Suprapubic skin (tissue), 4 donors: ENCODE measurements at regions not wholly inside any gene's neighbourhood (a gene's known extent, or its start where the extent isn't known, plus 50 kb on each side); places are given as distances from the start of the nearest gene placed in this dataset.

Source experiments
- DNase-seq, 2 donors: peaks; one replicate each; pipeline ENCODE4 v3.0.0-alpha.2; 2019; ENCODE audit warnings: low spot score in 2 of 2
- H3K27ac ChIP-seq: fragments of 200-600 bp; sonication (generic); one replicate; pipeline ENCODE4 v1.5.1; 2019
- H3K27me3 ChIP-seq: fragments of 200-600 bp; sonication (generic); one replicate; pipeline ENCODE4 v1.5.1; 2019
- H3K36me3 ChIP-seq: fragments of 200-600 bp; sonication (generic); one replicate; pipeline ENCODE4 v1.5.1; 2019
- H3K4me1 ChIP-seq: fragments of 200-600 bp; sonication (generic); one replicate; pipeline ENCODE4 v1.5.1; 2019
- H3K4me3 ChIP-seq: fragments of 200-600 bp; sonication (generic); one replicate; pipeline ENCODE4 v1.5.1; 2019; ENCODE audit warnings: mild to moderate bottlenecking
- H3K9me3 ChIP-seq: fragments of 200-600 bp; sonication (generic); one replicate; pipeline ENCODE4 v1.5.1; 2019
- EP300 ChIP-seq: sonication (generic); formaldehyde crosslinking; IDR thresholded peaks from one replicate; pipeline ENCODE4 v1.6.1; 2017; ENCODE audit warnings: antibody characterized with exemption
- POLR2A ChIP-seq, 2 donors: fragments of 450-650 bp; IDR thresholded peaks; one replicate each; pipeline ENCODE4 v1.6.1; 2017; ENCODE audit warnings: antibody characterized with exemption in 2 of 2, mild to moderate bottlenecking in 2 of 2, moderate library complexity in 2 of 2
- POLR2AphosphoS5 ChIP-seq, 3 donors: sonication (generic); formaldehyde crosslinking; IDR thresholded peaks; one replicate each; pipeline ENCODE4 v1.6.1; 2017; ENCODE audit warnings: antibody characterized with exemption in 3 of 3
- WGBS: methylation state at CpG from one replicate; pipeline ENCODE4 v1.1.5; 2018; 5-methylcytosine and 5-hydroxymethylcytosine counted together
- TF ChIP-seq, protein P1 (sequence below), 2 donors: fragments of 200-600 bp in 1 of 2; fragments of 450-650 bp in 1 of 2; sonication (generic) in 1 of 2; IDR thresholded peaks; one replicate each; pipeline ENCODE4 v1.5.1; 2016 to 2019; ENCODE audit warnings: antibody characterized with exemption in 2 of 2, mild to moderate bottlenecking in 1 of 2, moderate library complexity in 1 of 2

DNA sequence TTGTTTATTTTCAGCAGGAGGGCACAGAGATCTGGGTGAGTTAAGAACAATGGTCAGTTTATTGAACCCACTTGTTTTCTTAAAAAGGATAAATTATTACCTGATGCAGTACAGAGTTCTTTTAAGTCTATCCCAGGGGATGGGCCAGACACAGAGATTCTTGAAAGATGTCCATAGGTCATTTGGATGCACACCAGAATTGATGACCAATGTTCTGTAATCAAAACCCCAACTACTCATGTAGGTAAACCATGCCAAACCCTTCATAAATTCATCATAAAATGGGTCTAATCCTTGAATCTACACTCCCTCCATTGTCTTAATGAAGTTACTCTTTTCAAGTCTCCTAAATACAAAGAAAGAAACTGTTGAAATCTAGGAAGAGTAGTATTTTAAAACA is 273.0 kb upstream of the COL8A1 start:
- H3K27me3 ChIP-seq, result no peaks in the 10 kb centered on the region
- no peaks in the 10 kb centered on the region for H3K36me3 ChIP-seq
- H3K4me1 ChIP-seq, result no peaks in the 10 kb centered on the region
- H3K27ac ChIP-seq, result no peak overlapping the region
- H3K4me3 ChIP-seq, result no peak overlapping the region
- no peaks in the 10 kb centered on the region for H3K9me3 ChIP-seq
- no peak for DNase-seq
- TF ChIP-seq POLR2A (IDR thresholded peaks at IDR 0.05), result no peak
- no peak for TF ChIP-seq EP300
- TF ChIP-seq, protein P1, sequence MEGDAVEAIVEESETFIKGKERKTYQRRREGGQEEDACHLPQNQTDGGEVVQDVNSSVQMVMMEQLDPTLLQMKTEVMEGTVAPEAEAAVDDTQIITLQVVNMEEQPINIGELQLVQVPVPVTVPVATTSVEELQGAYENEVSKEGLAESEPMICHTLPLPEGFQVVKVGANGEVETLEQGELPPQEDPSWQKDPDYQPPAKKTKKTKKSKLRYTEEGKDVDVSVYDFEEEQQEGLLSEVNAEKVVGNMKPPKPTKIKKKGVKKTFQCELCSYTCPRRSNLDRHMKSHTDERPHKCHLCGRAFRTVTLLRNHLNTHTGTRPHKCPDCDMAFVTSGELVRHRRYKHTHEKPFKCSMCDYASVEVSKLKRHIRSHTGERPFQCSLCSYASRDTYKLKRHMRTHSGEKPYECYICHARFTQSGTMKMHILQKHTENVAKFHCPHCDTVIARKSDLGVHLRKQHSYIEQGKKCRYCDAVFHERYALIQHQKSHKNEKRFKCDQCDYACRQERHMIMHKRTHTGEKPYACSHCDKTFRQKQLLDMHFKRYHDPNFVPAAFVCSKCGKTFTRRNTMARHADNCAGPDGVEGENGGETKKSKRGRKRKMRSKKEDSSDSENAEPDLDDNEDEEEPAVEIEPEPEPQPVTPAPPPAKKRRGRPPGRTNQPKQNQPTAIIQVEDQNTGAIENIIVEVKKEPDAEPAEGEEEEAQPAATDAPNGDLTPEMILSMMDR (IDR thresholded peaks at IDR 0.05), result no peak
- no peak for TF ChIP-seq POLR2AphosphoS5 (IDR thresholded peaks at IDR 0.05)

DNA sequence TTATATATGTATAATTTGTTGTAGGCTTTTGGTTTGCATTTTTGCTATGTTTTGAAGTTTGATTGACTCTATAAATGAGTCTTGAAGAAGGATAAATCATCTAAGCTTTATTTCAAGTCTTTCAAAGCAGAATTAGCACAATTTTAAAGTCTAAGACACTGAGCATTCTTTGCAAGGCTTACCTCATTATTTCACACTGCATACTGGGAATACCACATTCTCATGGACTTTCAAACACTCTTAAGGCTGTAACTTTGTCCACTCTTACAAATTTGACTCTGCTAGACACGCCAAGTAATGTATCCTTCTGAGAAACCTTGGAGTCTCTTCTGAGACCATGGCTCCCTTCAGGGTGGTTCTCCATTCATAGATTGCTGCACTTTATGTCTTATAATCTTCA is 281.3 kb upstream of the COL8A1 start:
- TF ChIP-seq, protein P1 (IDR thresholded peaks at IDR 0.05), result no peak
- TF ChIP-seq EP300 (no peak), POLR2A (IDR thresholded peaks at IDR 0.05) (no peak), POLR2AphosphoS5 (IDR thresholded peaks at IDR 0.05) (no peak)
- Histone ChIP-seq H3K9me3 (no peaks in the 10 kb centered on the region), H3K27ac (no peak overlapping the region), H3K27me3 (no peaks in the 10 kb centered on the region), H3K4me1 (no peaks in the 10 kb centered on the region), H3K36me3 (no peaks in the 10 kb centered on the region), H3K4me3 (no peak overlapping the region)
- 90% methylated on average over 1 of the region's 1 CpG for WGBS
- DNase-seq, result no peak

DNA sequence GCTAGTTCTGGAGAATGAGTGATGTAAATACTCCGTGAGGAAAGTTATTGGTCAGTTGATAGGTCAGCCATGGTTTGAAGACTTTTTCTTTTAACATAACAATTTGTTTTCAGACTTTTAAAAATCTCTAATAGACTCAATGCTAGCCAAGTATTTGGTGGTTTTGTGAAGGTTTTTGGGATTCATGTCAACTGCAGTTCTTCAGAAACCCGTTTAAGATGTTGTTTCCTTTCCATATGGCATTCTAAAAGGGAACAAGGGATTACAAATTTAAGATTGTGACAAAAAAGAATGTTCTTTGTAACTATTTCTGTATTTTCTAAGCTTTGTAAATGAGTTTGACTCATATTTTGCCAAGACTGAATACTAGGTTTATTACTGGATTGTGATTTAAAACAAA is 281.7 kb upstream of the COL8A1 start:
- TF ChIP-seq, protein P1 (IDR thresholded peaks at IDR 0.05), result no peak
- TF ChIP-seq POLR2A (IDR thresholded peaks at IDR 0.05) (no peak), POLR2AphosphoS5 (IDR thresholded peaks at IDR 0.05) (no peak)
- Histone ChIP-seq H3K4me3 (no peak overlapping the region), H3K4me1 (no peaks in the 10 kb centered on the region), H3K36me3 (no peaks in the 10 kb centered on the region), H3K27me3 (no peaks in the 10 kb centered on the region), H3K27ac (no peak overlapping the region), H3K9me3 (no peaks in the 10 kb centered on the region)
- no peak for DNase-seq
- 67% methylated on average over 2 of the region's 2 CpGs for WGBS

DNA sequence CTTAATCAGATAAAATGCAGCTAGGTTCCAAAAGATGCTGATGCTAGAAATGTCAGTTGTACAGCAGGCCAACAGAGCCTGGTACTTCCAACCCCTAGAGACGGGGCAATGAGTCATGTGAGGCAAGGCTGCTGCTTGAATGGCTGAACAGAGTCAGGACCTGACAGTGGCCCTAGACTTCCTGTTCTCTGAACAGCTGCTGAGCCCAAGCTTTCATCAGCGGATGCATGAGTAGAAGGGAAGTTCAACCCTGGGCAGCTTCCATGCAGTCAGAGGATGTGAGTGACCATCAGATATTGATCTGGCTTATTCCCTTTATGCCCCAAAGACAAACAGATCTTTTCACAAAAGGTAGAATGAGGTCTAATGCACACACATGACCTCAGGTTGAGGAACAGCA is 282.9 kb upstream of the COL8A1 start:
- no peaks in the 10 kb centered on the region for H3K4me1 ChIP-seq
- DNase-seq, result no peak
- H3K36me3 ChIP-seq, result no peaks in the 10 kb centered on the region
- H3K9me3 ChIP-seq, result no peaks in the 10 kb centered on the region
- H3K4me3 ChIP-seq, result no peak overlapping the region
- WGBS, result 79% methylated on average over 2 of the region's 2 CpGs
- no peak overlapping the region for H3K27ac ChIP-seq
- H3K27me3 ChIP-seq, result no peaks in the 10 kb centered on the region
- no peak for TF ChIP-seq POLR2A (IDR thresholded peaks at IDR 0.05)

DNA sequence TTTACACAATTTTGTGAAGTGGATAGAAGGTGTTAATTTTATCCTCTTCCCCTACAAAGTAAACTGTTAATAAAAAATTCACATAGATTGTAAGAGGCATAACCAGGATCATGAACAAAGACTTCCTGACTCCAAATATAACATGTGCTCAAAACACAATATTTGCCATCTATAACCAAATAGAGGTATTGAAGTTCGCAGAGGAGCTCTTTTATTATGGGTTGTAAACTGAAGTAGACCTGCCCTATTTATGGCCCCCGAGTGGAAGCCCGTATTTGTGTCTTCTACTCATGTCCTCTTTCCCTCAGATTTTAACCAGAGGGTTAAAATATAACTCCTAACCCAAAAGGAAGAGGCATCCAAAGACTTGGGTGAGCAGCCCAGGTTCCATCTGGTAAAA is 285.6 kb upstream of the COL8A1 start:
- TF ChIP-seq, protein P1 (IDR thresholded peaks at IDR 0.05), result no peak
- TF ChIP-seq POLR2AphosphoS5 (IDR thresholded peaks at IDR 0.05), result no peak
- no peak for TF ChIP-seq EP300
- TF ChIP-seq POLR2A (IDR thresholded peaks at IDR 0.05), result no peak
- Histone ChIP-seq H3K9me3 (no peaks in the 10 kb centered on the region), H3K4me1 (no peaks in the 10 kb centered on the region), H3K27ac (no peak overlapping the region), H3K27me3 (no peaks in the 10 kb centered on the region), H3K36me3 (no peaks in the 10 kb centered on the region), H3K4me3 (no peak overlapping the region)
- WGBS, result 89% methylated on average over 3 of the region's 3 CpGs
- DNase-seq, result no peak

DNA sequence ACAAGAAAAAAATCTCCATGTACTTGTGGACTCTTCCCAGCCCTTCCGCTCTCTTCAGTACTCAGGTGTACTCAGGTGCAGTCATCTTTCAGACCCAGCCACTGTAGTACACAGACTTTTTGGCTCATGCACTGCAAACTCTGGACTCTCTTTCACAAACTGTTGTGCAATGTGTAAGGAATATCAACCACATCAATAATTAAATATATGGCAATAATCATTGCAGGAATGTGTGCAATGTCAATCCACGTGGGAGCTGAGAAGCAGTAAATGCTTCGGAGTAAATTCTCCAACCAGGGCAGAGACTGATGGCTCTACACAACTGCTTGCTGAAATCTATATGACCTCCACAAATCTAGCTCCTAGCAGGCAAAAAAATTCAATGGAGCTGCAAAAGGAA is 287.3 kb upstream of the COL8A1 start:
- H3K27me3 ChIP-seq, result no peaks in the 10 kb centered on the region
- WGBS, result 59% methylated on average over 3 of the region's 3 CpGs
- no peaks in the 10 kb centered on the region for H3K4me1 ChIP-seq
- no peak for TF ChIP-seq POLR2A (IDR thresholded peaks at IDR 0.05)
- no peak for TF ChIP-seq POLR2AphosphoS5 (IDR thresholded peaks at IDR 0.05)
- no peak for TF ChIP-seq EP300
- TF ChIP-seq, protein P1 (IDR thresholded peaks at IDR 0.05), result no peak
- H3K27ac ChIP-seq, result no peak overlapping the region
- H3K4me3 ChIP-seq, result no peak overlapping the region
- no peaks in the 10 kb centered on the region for H3K9me3 ChIP-seq
- DNase-seq, result no peak
- H3K36me3 ChIP-seq, result no peaks in the 10 kb centered on the region
